ENCODE measurements at regions not wholly inside any gene's neighbourhood (a gene's known extent, or its start where the extent isn't known, plus 50 kb on each side); places are given as distances from the start of the nearest gene placed in this dataset.
A peak's percentile ranks its signal among the peaks of the same experiment; 100 is the strongest.

DNA sequence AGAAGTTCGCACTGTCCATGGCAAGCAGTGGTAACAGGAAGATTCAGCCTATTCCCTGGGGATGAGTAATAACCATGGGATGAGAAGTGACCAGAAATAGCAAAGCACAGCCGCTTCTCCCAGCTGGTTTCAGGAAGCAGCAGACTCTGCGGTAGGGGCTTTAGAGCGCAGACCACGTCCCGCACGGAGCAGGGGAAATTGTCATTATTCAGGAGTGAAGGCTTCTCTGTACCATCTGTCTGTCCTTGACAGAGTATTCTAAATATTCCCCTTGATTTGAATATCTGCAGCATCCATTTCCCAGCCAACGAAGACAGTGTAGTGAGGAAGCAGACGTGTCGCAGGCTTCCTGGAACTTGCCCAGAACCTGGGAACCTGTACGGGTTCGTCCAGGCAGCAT lies 159.6 kb downstream of the NXNL2 start:
- Histone ChIP-seq H2AK5ac (ENCODE audit: low read depth, low read length) (0 out of 2 replicates have a peak overlapping the region, but pooled peaks have one; percentile 7), H4K8ac (ENCODE audit: low read depth in 2 of 2, low read length in 2 of 2) (peak overlapping the region; percentile 17 to 78; a peak in 3 of 4 replicates), H3K9ac (ENCODE audit: low read depth, low read length) (no peak overlapping the region), H3K4me1 (ENCODE audit: control insufficient read depth, insufficient read depth, low read length) (peaks cover 8% of the 10 kb centered on the region), H4K20me1 (ENCODE audit: insufficient read depth, low read length) (no peaks in the 10 kb centered on the region), H3K56ac (ENCODE audit: extremely low read depth, insufficient read depth, low read length) (no peak overlapping the region), H3K18ac (ENCODE audit: low read depth, low read length) (peak overlapping the region; percentile 61), H2AK9ac (replicated peaks; ENCODE audit: low read depth, low read length, poor library complexity) (peak overlapping the region; percentile 66), H3K27ac (ENCODE audit: insufficient read depth, low read length) (no peak overlapping the region), H3K9me3 (ENCODE audit: control insufficient read depth, insufficient read depth, low read length) (no peaks in the 10 kb centered on the region), H3K14ac (replicated peaks; ENCODE audit: low read depth, low read length) (peak overlapping the region; percentile 33; the same call in 1 of the 2 replicates), H3K36me3 (ENCODE audit: control insufficient read depth, insufficient read depth, low read length) (no peaks in the 10 kb centered on the region), H3K4ac (ENCODE audit: low read depth, low read length) (peak overlapping the region; percentile 71; the same call in 1 of the 2 replicates), H2BK15ac (ENCODE audit: low read depth, low read length) (peak overlapping the region; percentile 53; the same call in 2 of the 3 replicates), H3K27me3 (ENCODE audit: control insufficient read depth, insufficient read depth, low read length) (no peaks in the 10 kb centered on the region), H4K91ac (ENCODE audit: insufficient read depth, low read depth, low read length) (peak overlapping the region; percentile 31; the same call in 1 of the 2 replicates), H2AFZ (replicated peaks; ENCODE audit: low read length, poor library complexity) (peak overlapping the region; percentile 48), H4K5ac (ENCODE audit: low read depth, low read length) (peak overlapping the region; percentile 32), H2BK120ac (ENCODE audit: low read depth, low read length) (peak overlapping the region; percentile 48; the same call in 1 of the 2 replicates), H2BK5ac (ENCODE audit: low read depth, low read length, poor library complexity, severe bottlenecking) (peak overlapping the region; percentile 61), H3K9me1 (ENCODE audit: insufficient read depth, low read length) (peaks cover 3% of the 10 kb centered on the region; the same call in 1 of the 2 replicates), H3K4me3 (ENCODE audit: insufficient read depth, low read depth, low read length) (no peak overlapping the region), H3K79me1 (ENCODE audit: low read depth in 1 of 2, low read length in 2 of 2) (no peaks in the 10 kb centered on the region), H2BK20ac (ENCODE audit: low read depth, low read length) (peak overlapping the region; percentile 41; the same call in 1 of the 2 replicates), H3K4me2 (ENCODE audit: low read depth, low read length) (peak overlapping the region; percentile 52; the same call in 1 of the 2 replicates), H3K23ac (ENCODE audit: low read depth, low read length) (0 out of 2 replicates have a peak overlapping the region, but pooled peaks have one; percentile 18)
- peak; percentile 87 for DNase-seq
- ATAC-seq (ENCODE audit: low read depth), result peak; percentile 81
- in situ Hi-C loops (cut with MboI; ENCODE audit: low sequenced_read_pairs), result no loop called here
- WGBS, 2 experiments (ENCODE audit: extremely low coverage in 2 of 2, insufficient read length in 1 of 2), result 65% methylated on average over 4 of the region's 12 CpGs; no CpG with 5 or more reads in 1 of the 2 experiments
- BruUV-seq (replicated peaks), result no TSS peak
- ChIA-PET CTCF (no interaction called here), POLR2A (ENCODE audit: unreplicated experiment) (no interaction called here)
- intact Hi-C loops (cut with micrococcal nuclease), result no loop called here
- dilution Hi-C loops (cut with HindIII; ENCODE audit: low sequenced_read_pairs, unreplicated experiment), result no loop called here
- no peak for TF ChIP-seq MAZ (IDR thresholded peaks at IDR 0.05; ENCODE audit: borderline replicate concordance, low read depth, low read length)
- TF ChIP-seq FOS (IDR thresholded peaks at IDR 0.05; ENCODE audit: low read depth, low read length), result 0 out of 2 replicates have a peak, but pooled peaks have one; percentile 12

Data from IMR-90 (cell line).